ENCODE measurements at regions not wholly inside any gene's neighbourhood (a gene's known extent, or its start where the extent isn't known, plus 50 kb on each side); places are given as distances from the start of the nearest gene placed in this dataset.
A peak's percentile ranks its signal among the peaks of the same experiment; 100 is the strongest.

GRCh38 chr5:164301708-164302107 is 796.3 kb downstream of the MAT2B start:
- H3K27me3 Mint-ChIP-seq (ENCODE audit: insufficient read depth, unreplicated experiment), result no peaks in the 10 kb centered on the region

GRCh38 chr5:164302533-164303235 is 797.3 kb downstream of the MAT2B start:
- intact Hi-C loops (cut with micrococcal nuclease), result no loop called here
- H3K4me3 Mint-ChIP-seq (ENCODE audit: unreplicated experiment), result no peak overlapping the region
- H3K36me3 Mint-ChIP-seq (ENCODE audit: insufficient read depth, unreplicated experiment), result no peaks in the 10 kb centered on the region
- peaks cover 18% of the 10 kb centered on the region for H3K4me1 Mint-ChIP-seq (ENCODE audit: insufficient read depth, unreplicated experiment)
- BruUV-seq (replicated peaks), result no TSS peak
- POLR2A ChIA-PET, result no interaction called here
- DNase-seq (ENCODE audit: unreplicated experiment), result peak; percentile 51
- H3K27ac Mint-ChIP-seq (ENCODE audit: low read depth, unreplicated experiment), result peak overlapping the region; percentile 36
- CTCF ChIA-PET, result no interaction called here
- no peak for TF ChIP-seq CTCF (IDR thresholded peaks at IDR 0.05; ENCODE audit: unreplicated experiment)
- H3K9me3 Mint-ChIP-seq (ENCODE audit: unreplicated experiment), result no peaks in the 10 kb centered on the region
- H3K27me3 Mint-ChIP-seq (ENCODE audit: insufficient read depth, unreplicated experiment), result no peaks in the 10 kb centered on the region

More at GRCh38 chr5:164301708-164302107, 796.3 kb downstream of the MAT2B start:
- intact Hi-C loops (cut with micrococcal nuclease), result no loop called here
- Mint-ChIP-seq H3K36me3 (ENCODE audit: insufficient read depth, unreplicated experiment) (no peaks in the 10 kb centered on the region), H3K9me3 (ENCODE audit: unreplicated experiment) (no peaks in the 10 kb centered on the region), H3K4me3 (ENCODE audit: unreplicated experiment) (no peak overlapping the region), H3K27ac (ENCODE audit: low read depth, unreplicated experiment) (no peak overlapping the region), H3K4me1 (ENCODE audit: insufficient read depth, unreplicated experiment) (peaks cover 14% of the 10 kb centered on the region)
- ChIA-PET POLR2A (no interaction called here), CTCF (no interaction called here)
- no peak for TF ChIP-seq CTCF (IDR thresholded peaks at IDR 0.05; ENCODE audit: unreplicated experiment)
- no TSS peak for BruUV-seq (replicated peaks)
- no peak for DNase-seq (ENCODE audit: unreplicated experiment)

GRCh38 chr5:164303646-164304215 is 798.3 kb downstream of the MAT2B start:
- peaks cover 18% of the 10 kb centered on the region for H3K4me1 Mint-ChIP-seq (ENCODE audit: insufficient read depth, unreplicated experiment)
- no peaks in the 10 kb centered on the region for H3K9me3 Mint-ChIP-seq (ENCODE audit: unreplicated experiment)
- no peak overlapping the region for H3K4me3 Mint-ChIP-seq (ENCODE audit: unreplicated experiment)
- no peaks in the 10 kb centered on the region for H3K36me3 Mint-ChIP-seq (ENCODE audit: insufficient read depth, unreplicated experiment)
- DNase-seq (ENCODE audit: unreplicated experiment), result peak; percentile 17
- intact Hi-C loops (cut with micrococcal nuclease), result no loop called here
- CTCF ChIA-PET, result no interaction called here
- BruUV-seq (replicated peaks), result no TSS peak
- TF ChIP-seq CTCF (IDR thresholded peaks at IDR 0.05; ENCODE audit: unreplicated experiment), result no peak
- H3K27me3 Mint-ChIP-seq (ENCODE audit: insufficient read depth, unreplicated experiment), result no peaks in the 10 kb centered on the region
- POLR2A ChIA-PET, result no interaction called here
- no peak overlapping the region for H3K27ac Mint-ChIP-seq (ENCODE audit: low read depth, unreplicated experiment)

GRCh38 chr5:164306662-164307061 is 801.2 kb downstream of the MAT2B start:
- no peak overlapping the region for H3K27ac Mint-ChIP-seq (ENCODE audit: low read depth, unreplicated experiment)
- no peaks in the 10 kb centered on the region for H3K36me3 Mint-ChIP-seq (ENCODE audit: insufficient read depth, unreplicated experiment)
- peaks cover 18% of the 10 kb centered on the region for H3K4me1 Mint-ChIP-seq (ENCODE audit: insufficient read depth, unreplicated experiment)
- no TSS peak for BruUV-seq (replicated peaks)
- no peaks in the 10 kb centered on the region for H3K9me3 Mint-ChIP-seq (ENCODE audit: unreplicated experiment)
- ChIA-PET POLR2A (no interaction called here), CTCF (no interaction called here)
- H3K4me3 Mint-ChIP-seq (ENCODE audit: unreplicated experiment), result no peak overlapping the region
- no peak for TF ChIP-seq CTCF (IDR thresholded peaks at IDR 0.05; ENCODE audit: unreplicated experiment)
- no peak for DNase-seq (ENCODE audit: unreplicated experiment)
- no peaks in the 10 kb centered on the region for H3K27me3 Mint-ChIP-seq (ENCODE audit: insufficient read depth, unreplicated experiment)
- intact Hi-C loops (cut with micrococcal nuclease), result no loop called here

Measured in MCF 10A (cell line).